ENCODE measurements at regions not wholly inside any gene's neighbourhood (a gene's known extent, or its start where the extent isn't known, plus 50 kb on each side); places are given as distances from the start of the nearest gene placed in this dataset.

- no peak overlapping the region for H3K27ac Mint-ChIP-seq
- peaks cover 21% of the 10 kb centered on the region for H3K36me3 Mint-ChIP-seq (ENCODE audit: low read depth)
- peaks cover 60% of the 10 kb centered on the region for H3K4me1 Mint-ChIP-seq (ENCODE audit: low read depth)
- intact Hi-C loops (cut with micrococcal nuclease): loop anchor here (2.0 to 10.0 kb wide), 5 partner anchors 96 to 494 kb away; partner anchors contain the start of gene MTMR10
- H3K9me3 Mint-ChIP-seq: peaks cover 39% of the 10 kb centered on the region
- no peak overlapping the region for H3K4me3 Mint-ChIP-seq (ENCODE audit: low read depth)
- no peaks in the 10 kb centered on the region for H3K27me3 Mint-ChIP-seq (ENCODE audit: low read depth)
- no peak for DNase-seq (ENCODE audit: low spot score)
Measured at GRCh38 chr15:31489281-31489680, 162.6 kb downstream of the KLF13 start.

DNA sequence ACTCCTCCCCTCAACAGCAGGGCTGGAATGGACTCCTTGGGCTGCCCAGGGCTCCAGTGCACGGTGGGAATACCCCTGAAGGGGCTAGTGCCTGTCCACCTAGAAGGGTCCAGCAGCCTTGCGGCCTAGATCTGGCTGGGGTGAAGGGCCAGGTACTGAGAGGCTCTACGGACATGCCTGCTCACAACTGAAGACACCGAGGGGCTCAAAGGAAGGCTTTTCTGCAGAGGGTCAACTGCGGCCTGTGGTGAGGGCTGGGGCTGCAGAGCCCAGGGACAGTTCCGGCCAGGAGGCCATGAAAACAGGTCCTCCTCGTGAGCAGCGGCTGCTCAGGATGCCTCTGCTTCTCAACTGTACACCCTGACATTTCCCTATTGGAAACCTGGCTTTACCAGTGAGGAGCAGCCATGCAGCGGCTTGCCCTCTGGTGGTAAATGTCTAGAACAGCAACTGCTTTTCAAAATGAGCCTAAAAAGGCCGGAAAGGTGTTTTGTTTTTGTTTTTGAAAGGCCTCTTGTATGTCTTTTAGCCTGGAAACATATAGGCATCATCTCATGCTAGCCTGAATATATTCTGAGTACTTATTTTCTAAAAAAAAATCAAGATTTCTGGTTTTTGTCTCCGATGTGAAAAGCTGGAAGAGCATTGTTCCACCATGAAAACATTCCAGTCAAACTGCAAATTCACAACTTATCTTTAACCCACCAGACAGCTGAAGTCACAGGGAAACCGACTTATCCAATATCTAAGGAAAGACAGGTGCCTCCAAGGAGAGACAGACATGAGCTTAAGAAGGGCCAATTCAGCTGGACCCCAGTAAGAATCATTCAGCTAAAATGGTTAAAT is 163.4 kb downstream of the KLF13 start:
- intact Hi-C loops (cut with micrococcal nuclease): loop anchor here (2.0 to 10.0 kb wide), 5 partner anchors 97 to 495 kb away; partner anchors contain the start of gene MTMR10
- Mint-ChIP-seq H3K4me3 (ENCODE audit: low read depth) (no peak overlapping the region), H3K36me3 (ENCODE audit: low read depth) (peaks cover 14% of the 10 kb centered on the region), H3K27me3 (ENCODE audit: low read depth) (no peaks in the 10 kb centered on the region), H3K27ac (no peak overlapping the region), H3K4me1 (ENCODE audit: low read depth) (peaks cover 52% of the 10 kb centered on the region), H3K9me3 (peaks cover 39% of the 10 kb centered on the region)
- DNase-seq (ENCODE audit: low spot score): no peak

DNA sequence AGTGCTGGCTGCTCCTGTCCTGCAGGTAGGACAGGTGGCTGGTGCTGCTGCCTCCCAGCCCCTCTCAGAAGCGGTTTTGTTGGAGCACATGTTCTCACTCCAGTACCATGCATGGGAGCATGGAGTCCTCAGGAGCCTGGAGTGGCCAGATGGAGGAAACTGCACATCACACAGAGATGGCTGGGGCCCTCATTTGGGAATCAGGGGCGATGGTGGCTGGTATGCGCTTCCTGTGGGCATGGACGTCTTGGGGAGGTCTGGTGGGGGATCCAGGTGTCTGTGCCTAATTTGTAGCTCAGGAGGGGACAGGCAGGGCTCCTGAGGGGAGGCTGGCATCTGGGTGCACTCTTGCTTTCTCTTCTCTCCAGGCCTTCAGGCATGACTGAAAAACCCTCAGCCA is 168.2 kb downstream of the KLF13 start:
- Mint-ChIP-seq H3K36me3 (ENCODE audit: low read depth) (peaks cover 12% of the 10 kb centered on the region), H3K27me3 (ENCODE audit: low read depth) (no peaks in the 10 kb centered on the region), H3K27ac (no peak overlapping the region), H3K4me3 (ENCODE audit: low read depth) (no peak overlapping the region), H3K4me1 (ENCODE audit: low read depth) (peaks cover 16% of the 10 kb centered on the region), H3K9me3 (peaks cover 39% of the 10 kb centered on the region)
- no peak for DNase-seq (ENCODE audit: low spot score)
- intact Hi-C loops (cut with micrococcal nuclease): no loop called here

DNA sequence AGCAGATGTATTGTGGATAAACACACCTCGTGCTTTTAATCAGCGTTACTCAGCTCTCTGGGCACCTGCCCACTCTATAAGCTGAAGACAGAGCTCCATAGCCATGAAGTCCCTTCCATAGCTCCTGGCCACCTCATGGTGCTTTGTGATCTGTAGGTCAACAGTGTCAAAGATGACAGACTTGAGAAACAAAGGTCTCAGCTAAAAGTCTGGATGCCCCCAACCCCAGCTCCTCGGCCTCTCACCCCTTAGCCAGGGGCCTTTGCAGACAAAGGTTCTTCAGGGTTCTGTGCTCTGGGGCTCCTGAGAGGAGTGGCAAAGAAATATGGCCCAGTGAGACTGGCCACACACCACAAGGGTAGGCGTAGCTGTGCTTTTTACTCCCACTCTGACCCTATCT is 168.6 kb downstream of the KLF13 start:
- H3K27me3 Mint-ChIP-seq (ENCODE audit: low read depth): no peaks in the 10 kb centered on the region
- peaks cover 13% of the 10 kb centered on the region for H3K4me1 Mint-ChIP-seq (ENCODE audit: low read depth)
- H3K9me3 Mint-ChIP-seq: peaks cover 36% of the 10 kb centered on the region
- intact Hi-C loops (cut with micrococcal nuclease): no loop called here
- H3K27ac Mint-ChIP-seq: no peak overlapping the region
- H3K4me3 Mint-ChIP-seq (ENCODE audit: low read depth): no peak overlapping the region
- peaks cover 12% of the 10 kb centered on the region for H3K36me3 Mint-ChIP-seq (ENCODE audit: low read depth)
- DNase-seq (ENCODE audit: low spot score): no peak

DNA sequence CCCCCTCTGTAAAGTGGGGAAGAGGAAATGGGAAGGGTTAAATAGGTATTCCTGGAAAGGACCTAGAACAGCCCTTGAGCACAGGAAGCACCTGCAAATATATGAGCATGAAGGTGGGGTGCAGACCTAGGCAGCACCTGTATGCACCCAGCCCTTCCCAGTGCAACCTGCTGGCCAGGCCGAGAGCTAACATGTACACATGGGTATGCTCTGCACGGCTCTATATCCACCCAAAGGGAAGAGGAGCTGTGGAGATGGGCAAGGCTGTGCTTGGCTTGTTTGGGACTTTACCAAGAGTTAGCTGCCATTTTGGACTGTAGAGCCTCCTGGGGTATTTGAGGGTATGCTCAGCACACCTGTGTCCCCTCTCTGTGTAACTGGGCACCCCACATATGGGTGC is 171.2 kb downstream of the KLF13 start:
- Mint-ChIP-seq H3K4me3 (ENCODE audit: low read depth) (no peak overlapping the region), H3K36me3 (ENCODE audit: low read depth) (no peaks in the 10 kb centered on the region), H3K4me1 (ENCODE audit: low read depth) (peaks cover 2% of the 10 kb centered on the region), H3K9me3 (peaks cover 13% of the 10 kb centered on the region), H3K27ac (no peak overlapping the region), H3K27me3 (ENCODE audit: low read depth) (no peaks in the 10 kb centered on the region)
- intact Hi-C loops (cut with micrococcal nuclease): no loop called here
- DNase-seq (ENCODE audit: low spot score): no peak

- H3K27me3 Mint-ChIP-seq (ENCODE audit: low read depth): no peaks in the 10 kb centered on the region
- no peak for DNase-seq (ENCODE audit: low spot score)
- peaks cover 8% of the 10 kb centered on the region for H3K9me3 Mint-ChIP-seq
- H3K4me3 Mint-ChIP-seq (ENCODE audit: low read depth): no peak overlapping the region
- no peaks in the 10 kb centered on the region for H3K36me3 Mint-ChIP-seq (ENCODE audit: low read depth)
- H3K4me1 Mint-ChIP-seq (ENCODE audit: low read depth): peaks cover 2% of the 10 kb centered on the region
- intact Hi-C loops (cut with micrococcal nuclease): no loop called here
- no peak overlapping the region for H3K27ac Mint-ChIP-seq
Measured at GRCh38 chr15:31498329-31498728, 171.7 kb downstream of the KLF13 start.

- intact Hi-C loops (cut with micrococcal nuclease): no loop called here
- H3K4me3 Mint-ChIP-seq (ENCODE audit: low read depth): no peak overlapping the region
- no peak for DNase-seq (ENCODE audit: low spot score)
- H3K36me3 Mint-ChIP-seq (ENCODE audit: low read depth): no peaks in the 10 kb centered on the region
- H3K27me3 Mint-ChIP-seq (ENCODE audit: low read depth): no peaks in the 10 kb centered on the region
- no peak overlapping the region for H3K27ac Mint-ChIP-seq
- H3K4me1 Mint-ChIP-seq (ENCODE audit: low read depth): peaks cover 2% of the 10 kb centered on the region
- peaks cover 4% of the 10 kb centered on the region for H3K9me3 Mint-ChIP-seq
Measured at GRCh38 chr15:31498756-31499155, 172.1 kb downstream of the KLF13 start.

- Mint-ChIP-seq H3K4me1 (ENCODE audit: low read depth) (peaks cover 2% of the 10 kb centered on the region), H3K4me3 (ENCODE audit: low read depth) (no peak overlapping the region), H3K27ac (no peak overlapping the region), H3K27me3 (ENCODE audit: low read depth) (no peaks in the 10 kb centered on the region), H3K9me3 (no peaks in the 10 kb centered on the region), H3K36me3 (ENCODE audit: low read depth) (no peaks in the 10 kb centered on the region)
- intact Hi-C loops (cut with micrococcal nuclease): no loop called here
- DNase-seq (ENCODE audit: low spot score): no peak
Measured at GRCh38 chr15:31499236-31499952, 172.8 kb downstream of the KLF13 start.

GRCh38 chr15:31499953-31500765 is 173.5 kb downstream of the KLF13 start:
- Mint-ChIP-seq H3K4me3 (ENCODE audit: low read depth) (no peak overlapping the region), H3K27me3 (ENCODE audit: low read depth) (peaks cover 2% of the 10 kb centered on the region), H3K27ac (no peak overlapping the region), H3K9me3 (no peaks in the 10 kb centered on the region), H3K36me3 (ENCODE audit: low read depth) (no peaks in the 10 kb centered on the region), H3K4me1 (ENCODE audit: low read depth) (peaks cover 2% of the 10 kb centered on the region)
- DNase-seq (ENCODE audit: low spot score): no peak
- intact Hi-C loops (cut with micrococcal nuclease): no loop called here

GRCh38 chr15:31500766-31501449 is 174.3 kb downstream of the KLF13 start:
- Mint-ChIP-seq H3K9me3 (no peaks in the 10 kb centered on the region), H3K4me3 (ENCODE audit: low read depth) (no peak overlapping the region), H3K36me3 (ENCODE audit: low read depth) (no peaks in the 10 kb centered on the region), H3K27ac (no peak overlapping the region), H3K4me1 (ENCODE audit: low read depth) (peaks cover 2% of the 10 kb centered on the region), H3K27me3 (ENCODE audit: low read depth) (peaks cover 2% of the 10 kb centered on the region)
- intact Hi-C loops (cut with micrococcal nuclease): no loop called here
- DNase-seq (ENCODE audit: low spot score): no peak

GRCh38 chr15:31501536-31502157 is 175.0 kb downstream of the KLF13 start:
- intact Hi-C loops (cut with micrococcal nuclease): no loop called here
- Mint-ChIP-seq H3K27me3 (ENCODE audit: low read depth) (peaks cover 6% of the 10 kb centered on the region), H3K36me3 (ENCODE audit: low read depth) (no peaks in the 10 kb centered on the region), H3K4me1 (ENCODE audit: low read depth) (peaks cover 2% of the 10 kb centered on the region), H3K27ac (no peak overlapping the region), H3K9me3 (no peaks in the 10 kb centered on the region), H3K4me3 (ENCODE audit: low read depth) (no peak overlapping the region)
- DNase-seq (ENCODE audit: low spot score): no peak
